ENCODE measurements at regions not wholly inside any gene's neighbourhood (a gene's known extent, or its start where the extent isn't known, plus 50 kb on each side); places are given as distances from the start of the nearest gene placed in this dataset.

- DNase-seq, result no peak
Observed at GRCh38 chr4:180706766-180707165, 1536.4 kb upstream of the TENM3 start.

- DNase-seq, result no peak
Observed at GRCh38 chr4:180710628-180711337, 1532.4 kb upstream of the TENM3 start.

GRCh38 chr4:180717451-180718033 lies 1525.7 kb upstream of the TENM3 start:
- DNase-seq, result no peak

GRCh38 chr4:180721356-180721755 lies 1521.8 kb upstream of the TENM3 start:
- DNase-seq, result no peak

GRCh38 chr4:180726611-180727010 lies 1516.6 kb upstream of the TENM3 start:
- DNase-seq, result no peak

GRCh38 chr4:180727478-180727877 lies 1515.7 kb upstream of the TENM3 start:
- DNase-seq, result no peak

- DNase-seq, result no peak
Observed at GRCh38 chr4:180734753-180735432, 1508.3 kb upstream of the TENM3 start.

GRCh38 chr4:180741703-180742102 lies 1501.5 kb upstream of the TENM3 start:
- no peak for DNase-seq

GRCh38 chr4:180745019-180745418 lies 1498.2 kb upstream of the TENM3 start:
- no peak for DNase-seq

GRCh38 chr4:180751009-180751408 lies 1492.2 kb upstream of the TENM3 start:
- no peak for DNase-seq

- no peak for DNase-seq
Observed at GRCh38 chr4:180757927-180758326, 1485.3 kb upstream of the TENM3 start.

GRCh38 chr4:180766045-180766444 lies 1477.2 kb upstream of the TENM3 start:
- no peak for DNase-seq

- DNase-seq, result no peak
Observed at GRCh38 chr4:180766944-180767729, 1476.1 kb upstream of the TENM3 start.

- no peak for DNase-seq
Observed at GRCh38 chr4:180768610-180769009, 1474.6 kb upstream of the TENM3 start.

GRCh38 chr4:180769791-180770190 lies 1473.4 kb upstream of the TENM3 start:
- DNase-seq, result no peak

GRCh38 chr4:180770265-180770664 lies 1472.9 kb upstream of the TENM3 start:
- no peak for DNase-seq

- DNase-seq, result no peak
Observed at GRCh38 chr4:180784940-180785339, 1458.3 kb upstream of the TENM3 start.

- peak; percentile 41 to 83 for DNase-seq
Observed at GRCh38 chr4:180788729-180789128, 1454.5 kb upstream of the TENM3 start.

GRCh38 chr4:180789929-180790328 lies 1453.3 kb upstream of the TENM3 start:
- DNase-seq, result no peak

GRCh38 chr4:180790471-180790870 lies 1452.7 kb upstream of the TENM3 start:
- no peak for DNase-seq

- DNase-seq, result peak in 1 of 2 donors; percentile 58
Observed at GRCh38 chr4:180792541-180792940, 1450.7 kb upstream of the TENM3 start.

GRCh38 chr4:180794333-180794732 lies 1448.9 kb upstream of the TENM3 start:
- peak; percentile 56 to 91 for DNase-seq

- DNase-seq, result no peak
Observed at GRCh38 chr4:180798036-180798577, 1445.1 kb upstream of the TENM3 start.
